Thyroid gland (tissue), 4 donors: ENCODE measurements at regions not wholly inside any gene's neighbourhood (a gene's known extent, or its start where the extent isn't known, plus 50 kb on each side); places are given as distances from the start of the nearest gene placed in this dataset.

Source experiments
- DNase-seq, 2 donors: peaks; one replicate each; pipeline ENCODE4 v3.0.0-alpha.2; 2019
- H3K27ac ChIP-seq, 3 donors: fragments of 200-600 bp; sonication (generic); 1 replicate in 2 of 3; 2 replicates in 1 of 3; pipeline ENCODE4 v1.5.1; 2016 to 2019; ENCODE audit warnings: mild to moderate bottlenecking in 1 of 3, moderate library complexity in 1 of 3
- H3K27me3 ChIP-seq: fragments of 200-600 bp; sonication (generic); one replicate; pipeline ENCODE4 v1.5.1; 2019
- H3K36me3 ChIP-seq, 2 donors: fragments of 200-600 bp; sonication (generic); one replicate each; pipeline ENCODE4 v1.5.1; 2016 to 2019
- H3K4me1 ChIP-seq, 2 donors: fragments of 200-600 bp; sonication (generic); one replicate each; pipeline ENCODE4 v1.5.1; 2017 to 2019
- H3K4me3 ChIP-seq, 3 donors: fragments of 200-600 bp; sonication (generic); replicated peaks in 1 of 3; 1 replicate in 2 of 3; 2 replicates in 1 of 3; pipeline ENCODE4 v1.5.1; 2016; ENCODE audit warnings: mild to moderate bottlenecking in 1 of 3
- H3K9me3 ChIP-seq: fragments of 200-600 bp; sonication (generic); one replicate; pipeline ENCODE4 v1.5.1; 2017
- POLR2A ChIP-seq, 2 donors: fragments of 450-650 bp; IDR thresholded peaks; one replicate each; pipeline ENCODE4 v1.6.1; 2017; ENCODE audit warnings: antibody characterized with exemption in 2 of 2, mild to moderate bottlenecking in 2 of 2, moderate library complexity in 1 of 2
- WGBS, 2 donors: methylation state at CpG; one replicate each; pipeline ENCODE4 v1.1.5; 2017; 5-methylcytosine and 5-hydroxymethylcytosine counted together
- intact Hi-C: fragments of 100-400 bp; cut with DNase I; formaldehyde crosslinking; loops from one replicate; pipeline ENCODE4 v1.15.1; 2023
- TF ChIP-seq, protein P1 (sequence below), 6 experiments: fragments of 200-600 bp in 3 of 6; fragments of 450-650 bp in 3 of 6; sonication (generic) in 3 of 6; IDR thresholded peaks; one replicate each; pipeline ENCODE4 v1.5.1; 2016 to 2019; ENCODE audit warnings: antibody characterized with exemption in 6 of 6, mild to moderate bottlenecking in 2 of 6, inconsistent platforms in 1 of 6, moderate library complexity in 1 of 6

DNA sequence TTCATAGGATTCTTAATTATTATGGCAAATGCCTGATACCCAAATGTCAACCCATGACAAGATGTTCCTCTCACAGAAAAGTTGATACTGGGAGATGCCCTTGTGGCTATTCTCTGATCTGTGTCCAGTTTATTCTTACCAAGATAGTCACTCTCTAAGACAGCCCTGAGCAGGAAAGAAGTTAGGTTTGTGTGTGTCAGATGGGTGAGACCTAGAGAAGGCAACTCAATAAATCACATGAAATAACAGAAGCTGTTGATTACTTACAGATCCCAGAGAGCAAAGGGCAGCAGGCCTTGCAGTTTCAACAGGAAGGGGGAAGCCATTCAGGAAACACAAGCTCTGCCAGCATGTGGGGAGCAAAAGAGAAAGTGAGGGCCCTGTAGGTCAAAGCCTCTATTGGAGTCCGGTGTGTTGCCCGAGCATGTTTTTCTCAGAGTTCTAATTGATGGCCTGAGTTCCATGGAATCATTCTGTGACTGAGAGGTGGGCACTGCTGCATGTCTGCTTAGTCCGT lies 1193.7 kb upstream of the CDH18 start:
- Histone ChIP-seq H3K36me3 (no peaks in the 10 kb centered on the region), H3K9me3 (no peaks in the 10 kb centered on the region), H3K4me3 (no peak overlapping the region), H3K27ac (no peak overlapping the region), H3K27me3 (no peaks in the 10 kb centered on the region), H3K4me1 (no peaks in the 10 kb centered on the region)
- TF ChIP-seq, protein P1, sequence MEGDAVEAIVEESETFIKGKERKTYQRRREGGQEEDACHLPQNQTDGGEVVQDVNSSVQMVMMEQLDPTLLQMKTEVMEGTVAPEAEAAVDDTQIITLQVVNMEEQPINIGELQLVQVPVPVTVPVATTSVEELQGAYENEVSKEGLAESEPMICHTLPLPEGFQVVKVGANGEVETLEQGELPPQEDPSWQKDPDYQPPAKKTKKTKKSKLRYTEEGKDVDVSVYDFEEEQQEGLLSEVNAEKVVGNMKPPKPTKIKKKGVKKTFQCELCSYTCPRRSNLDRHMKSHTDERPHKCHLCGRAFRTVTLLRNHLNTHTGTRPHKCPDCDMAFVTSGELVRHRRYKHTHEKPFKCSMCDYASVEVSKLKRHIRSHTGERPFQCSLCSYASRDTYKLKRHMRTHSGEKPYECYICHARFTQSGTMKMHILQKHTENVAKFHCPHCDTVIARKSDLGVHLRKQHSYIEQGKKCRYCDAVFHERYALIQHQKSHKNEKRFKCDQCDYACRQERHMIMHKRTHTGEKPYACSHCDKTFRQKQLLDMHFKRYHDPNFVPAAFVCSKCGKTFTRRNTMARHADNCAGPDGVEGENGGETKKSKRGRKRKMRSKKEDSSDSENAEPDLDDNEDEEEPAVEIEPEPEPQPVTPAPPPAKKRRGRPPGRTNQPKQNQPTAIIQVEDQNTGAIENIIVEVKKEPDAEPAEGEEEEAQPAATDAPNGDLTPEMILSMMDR (IDR thresholded peaks at IDR 0.05), result no peak
- TF ChIP-seq POLR2A (IDR thresholded peaks at IDR 0.05), result no peak
- no peak for DNase-seq
- 76 to 89% methylated on average over 3 of the region's 3 CpGs for WGBS, 2 donors
- intact Hi-C loops, result no loop called here

DNA sequence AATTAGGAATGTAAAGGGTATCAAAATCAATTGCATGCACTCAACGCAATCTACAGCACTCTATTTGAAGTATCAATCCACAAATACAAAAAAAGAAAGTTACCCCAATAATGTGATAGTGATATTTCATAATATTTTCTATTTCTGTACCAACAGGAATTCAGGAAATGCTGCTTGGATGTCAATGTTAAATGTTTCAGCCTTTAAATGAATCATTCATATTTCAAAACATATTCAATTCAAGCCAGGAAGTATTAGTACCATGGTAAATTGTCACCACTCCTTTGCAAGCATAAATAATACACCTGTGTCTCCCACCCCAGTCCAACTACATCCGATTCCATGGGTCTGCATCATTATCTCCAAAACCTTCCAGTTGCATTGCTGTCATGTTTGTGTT lies 1185.5 kb upstream of the CDH18 start:
- H3K4me3 ChIP-seq, result no peak overlapping the region
- no peak for DNase-seq
- H3K9me3 ChIP-seq, result no peaks in the 10 kb centered on the region
- H3K27me3 ChIP-seq, result no peaks in the 10 kb centered on the region
- intact Hi-C loops, result no loop called here
- no peaks in the 10 kb centered on the region for H3K4me1 ChIP-seq
- H3K27ac ChIP-seq, result no peak overlapping the region
- TF ChIP-seq, protein P1 (IDR thresholded peaks at IDR 0.05), result no peak
- TF ChIP-seq POLR2A (IDR thresholded peaks at IDR 0.05), result no peak
- no peaks in the 10 kb centered on the region for H3K36me3 ChIP-seq
- 85 to 91% methylated on average over 2 of the region's 2 CpGs for whole genome bisulfite sequencing, 2 donors

DNA sequence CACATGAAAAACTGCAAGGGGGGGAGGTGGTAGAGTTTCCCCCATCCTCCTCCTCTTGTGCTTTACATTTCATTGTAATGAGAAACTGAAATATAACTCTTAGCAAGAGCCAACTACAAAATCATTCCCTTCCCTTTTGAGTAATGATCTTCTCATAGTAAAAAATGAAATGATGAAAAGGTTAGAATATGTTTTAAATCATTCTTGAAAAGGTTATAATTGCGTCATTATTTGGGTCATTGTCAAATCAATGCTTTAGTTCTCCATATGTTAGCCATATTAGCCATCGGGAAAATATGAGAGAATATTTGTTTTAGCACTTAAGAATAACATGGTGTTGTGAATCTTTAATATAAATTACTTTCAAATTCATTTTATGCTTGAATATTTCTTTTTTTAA lies 1185.0 kb upstream of the CDH18 start:
- intact Hi-C loops, result no loop called here
- WGBS, 2 donors, result 77 to 81% methylated on average over 2 of the region's 2 CpGs
- TF ChIP-seq, protein P1 (IDR thresholded peaks at IDR 0.05), result no peak
- TF ChIP-seq POLR2A (IDR thresholded peaks at IDR 0.05), result no peak

DNA sequence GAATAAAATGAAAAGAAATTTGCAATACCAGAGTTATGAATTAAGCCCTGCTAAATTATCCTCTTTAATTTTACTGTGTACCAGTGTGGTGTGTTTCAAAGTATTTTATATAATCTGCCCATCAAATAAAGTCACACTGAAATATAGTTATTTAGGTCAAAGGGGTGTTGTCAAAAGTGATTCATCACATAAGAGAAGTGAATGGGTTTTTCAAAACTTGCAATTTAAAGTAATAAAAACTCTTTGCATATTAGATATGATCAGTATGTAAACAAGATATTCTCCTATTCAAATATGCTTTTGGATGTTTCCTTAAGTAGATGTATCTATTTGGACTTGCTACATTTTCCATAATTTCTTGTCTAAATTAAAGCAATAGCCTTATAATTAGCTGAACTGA lies 1183.0 kb upstream of the CDH18 start:
- Histone ChIP-seq H3K27me3 (no peaks in the 10 kb centered on the region), H3K36me3 (no peaks in the 10 kb centered on the region), H3K4me3 (no peak overlapping the region), H3K9me3 (no peaks in the 10 kb centered on the region), H3K4me1 (no peaks in the 10 kb centered on the region), H3K27ac (no peak overlapping the region)
- TF ChIP-seq, protein P1 (IDR thresholded peaks at IDR 0.05), result no peak
- TF ChIP-seq POLR2A (IDR thresholded peaks at IDR 0.05), result no peak
- DNase-seq, result no peak
- intact Hi-C loops, result no loop called here

More for the DNA sequence above, 1185.0 kb upstream of the CDH18 start:
- no peaks in the 10 kb centered on the region for H3K36me3 ChIP-seq
- no peaks in the 10 kb centered on the region for H3K27me3 ChIP-seq
- H3K4me3 ChIP-seq, result no peak overlapping the region
- H3K9me3 ChIP-seq, result no peaks in the 10 kb centered on the region
- no peak for DNase-seq
- H3K27ac ChIP-seq, result no peak overlapping the region
- no peaks in the 10 kb centered on the region for H3K4me1 ChIP-seq

DNA sequence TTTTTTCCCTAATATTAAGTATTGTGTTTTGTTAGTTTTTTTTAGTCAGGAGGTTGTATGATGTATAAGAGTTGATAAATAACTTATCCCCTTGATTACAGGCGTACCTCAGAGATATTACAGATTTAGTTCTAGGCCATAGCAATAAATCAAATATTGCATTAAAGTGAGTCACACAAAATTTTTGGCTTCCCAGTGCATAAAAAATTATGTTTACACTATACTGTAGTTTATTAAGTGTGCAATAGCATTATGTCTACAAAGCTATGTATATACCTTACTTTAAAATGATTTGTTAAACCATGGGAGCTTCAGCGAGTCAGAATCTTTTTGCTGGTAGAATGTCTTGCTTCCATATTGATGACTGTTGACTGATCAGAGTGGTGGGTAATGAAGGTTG lies 1180.6 kb upstream of the CDH18 start:
- H3K27ac ChIP-seq, result no peak overlapping the region
- no peak for TF ChIP-seq POLR2A (IDR thresholded peaks at IDR 0.05)
- TF ChIP-seq, protein P1 (IDR thresholded peaks at IDR 0.05), result no peak
- intact Hi-C loops, result no loop called here
- H3K4me1 ChIP-seq, result no peaks in the 10 kb centered on the region
- WGBS, 2 donors, result 88 to 92% methylated on average over 2 of the region's 2 CpGs
- no peak for DNase-seq
- H3K27me3 ChIP-seq, result no peaks in the 10 kb centered on the region
- H3K9me3 ChIP-seq, result no peaks in the 10 kb centered on the region
- H3K36me3 ChIP-seq, result no peaks in the 10 kb centered on the region
- H3K4me3 ChIP-seq, result no peak overlapping the region
